Esophagus (tissue), 2 donors: ENCODE measurements at regions not wholly inside any gene's neighbourhood (a gene's known extent, or its start where the extent isn't known, plus 50 kb on each side); places are given as distances from the start of the nearest gene placed in this dataset.

Experiments used
- H3K27ac ChIP-seq, 2 donors: one replicate each; pipeline ENCODE4 v1.5.1; 2013; ENCODE audit warnings: low read depth in 2 of 2, mild to moderate bottlenecking in 2 of 2, inconsistent platforms in 1 of 2, low read length in 1 of 2, moderate library complexity in 1 of 2
- H3K27me3 ChIP-seq, 2 donors: one replicate each; pipeline ENCODE4 v1.6.1; 2013; ENCODE audit warnings: low read length in 2 of 2, control low read depth in 1 of 2, mild to moderate bottlenecking in 1 of 2; ENCODE audit not compliant: insufficient read depth in 2 of 2, control insufficient read depth in 1 of 2
- H3K36me3 ChIP-seq, 2 donors: one replicate each; pipeline ENCODE4 v1.6.1; 2013; ENCODE audit warnings: low read length in 1 of 2; ENCODE audit not compliant: control insufficient read depth in 2 of 2, insufficient read depth in 2 of 2
- H3K4me1 ChIP-seq, 2 donors: one replicate each; pipeline ENCODE4 v1.6.1; 2013; ENCODE audit warnings: low read length in 1 of 2; ENCODE audit not compliant: control insufficient read depth in 2 of 2, insufficient read depth in 2 of 2
- H3K4me3 ChIP-seq, 2 donors: one replicate each; pipeline ENCODE4 v1.5.1; 2013; ENCODE audit warnings: low read length in 2 of 2, mild to moderate bottlenecking in 2 of 2, low read depth in 1 of 2, moderate library complexity in 1 of 2
- H3K9me3 ChIP-seq, 2 donors: one replicate each; pipeline ENCODE4 v1.6.1; 2013; ENCODE audit warnings: mild to moderate bottlenecking in 2 of 2, low read depth in 1 of 2, low read length in 1 of 2, moderate library complexity in 1 of 2; ENCODE audit not compliant: control insufficient read depth in 2 of 2, insufficient read depth in 1 of 2
- WGBS, 2 donors: extraction: QIAGEN DNeasy Blood & Tissue Kit; methylation state at CpG; one replicate each; pipeline ENCODE4 v1.1.7; 2013; 5-methylcytosine and 5-hydroxymethylcytosine counted together
- donor health status: healthy with polysubstance abuse.
- donor health status: Bipolar disorder and iron deficiency.

GRCh38 chr20:60469829-60470228, 511.6 kb downstream of the CDH26 start:
- Histone ChIP-seq H3K27me3 (no peaks in the 10 kb centered on the region), H3K4me1 (no peaks in the 10 kb centered on the region), H3K9me3 (peaks cover 0 to 2% of the 10 kb centered on the region in 2 donors), H3K27ac (no peak overlapping the region), H3K36me3 (no peaks in the 10 kb centered on the region), H3K4me3 (no peak overlapping the region)
- 75 to 77% methylated on average over 5 of the region's 5 CpGs for WGBS, 2 donors

- no peaks in the 10 kb centered on the region for H3K27me3 ChIP-seq
- H3K27ac ChIP-seq: no peak overlapping the region
- H3K9me3 ChIP-seq: peaks cover 0 to 2% of the 10 kb centered on the region in 2 donors
- H3K4me1 ChIP-seq: no peaks in the 10 kb centered on the region
- WGBS, 2 donors: 71 to 76% methylated on average over 1 of the region's 1 CpG
- no peak overlapping the region for H3K4me3 ChIP-seq
- no peaks in the 10 kb centered on the region for H3K36me3 ChIP-seq
Measured at GRCh38 chr20:60470366-60470765, 512.1 kb downstream of the CDH26 start.

GRCh38 chr20:60473211-60473610, 515.0 kb downstream of the CDH26 start:
- Histone ChIP-seq H3K4me3 (no peak overlapping the region), H3K27ac (no peak overlapping the region), H3K4me1 (no peaks in the 10 kb centered on the region), H3K36me3 (no peaks in the 10 kb centered on the region), H3K9me3 (peaks cover 0 to 4% of the 10 kb centered on the region in 2 donors), H3K27me3 (no peaks in the 10 kb centered on the region)
- WGBS, 2 donors: 48 to 52% methylated on average over 2 of the region's 2 CpGs

- Histone ChIP-seq H3K4me1 (no peaks in the 10 kb centered on the region), H3K27ac (no peak overlapping the region), H3K36me3 (no peaks in the 10 kb centered on the region), H3K4me3 (no peak overlapping the region), H3K27me3 (no peaks in the 10 kb centered on the region), H3K9me3 (peaks cover 0 to 4% of the 10 kb centered on the region in 2 donors)
- 77 to 81% methylated on average over 8 of the region's 8 CpGs for WGBS, 2 donors
Measured at GRCh38 chr20:60474385-60474910, 516.2 kb downstream of the CDH26 start.

- no peaks in the 10 kb centered on the region for H3K36me3 ChIP-seq
- H3K4me1 ChIP-seq: no peaks in the 10 kb centered on the region
- H3K27ac ChIP-seq: no peak overlapping the region
- no peaks in the 10 kb centered on the region for H3K27me3 ChIP-seq
- H3K4me3 ChIP-seq: no peak overlapping the region
- WGBS, 2 donors: 82 to 83% methylated on average over 7 of the region's 7 CpGs
- peaks cover 0 to 2% of the 10 kb centered on the region in 2 donors for H3K9me3 ChIP-seq
Measured at GRCh38 chr20:60476045-60476444, 517.8 kb downstream of the CDH26 start.

- Histone ChIP-seq H3K4me1 (no peaks in the 10 kb centered on the region), H3K9me3 (peaks cover 0 to 2% of the 10 kb centered on the region in 2 donors), H3K4me3 (no peak overlapping the region), H3K36me3 (no peaks in the 10 kb centered on the region), H3K27ac (no peak overlapping the region), H3K27me3 (no peaks in the 10 kb centered on the region)
- 54 to 58% methylated on average over 11 of the region's 11 CpGs for WGBS, 2 donors
Measured at GRCh38 chr20:60477958-60478357, 519.7 kb downstream of the CDH26 start.

GRCh38 chr20:60478533-60478932, 520.3 kb downstream of the CDH26 start:
- Histone ChIP-seq H3K4me3 (no peak overlapping the region), H3K27ac (no peak overlapping the region), H3K36me3 (no peaks in the 10 kb centered on the region), H3K4me1 (no peaks in the 10 kb centered on the region), H3K27me3 (no peaks in the 10 kb centered on the region), H3K9me3 (peaks cover 0 to 2% of the 10 kb centered on the region in 2 donors)
- WGBS, 2 donors: 74 to 76% methylated on average over 7 of the region's 7 CpGs

- H3K9me3 ChIP-seq: peaks cover 0 to 2% of the 10 kb centered on the region in 2 donors
- 74 to 75% methylated on average over 25 of the region's 25 CpGs for WGBS, 2 donors
- H3K27me3 ChIP-seq: no peaks in the 10 kb centered on the region
- no peak overlapping the region for H3K4me3 ChIP-seq
- H3K27ac ChIP-seq: no peak overlapping the region
- no peaks in the 10 kb centered on the region for H3K4me1 ChIP-seq
- H3K36me3 ChIP-seq: no peaks in the 10 kb centered on the region
Measured at GRCh38 chr20:60480950-60481742, 522.9 kb downstream of the CDH26 start.

GRCh38 chr20:60481743-60482133, 523.5 kb downstream of the CDH26 start:
- Histone ChIP-seq H3K36me3 (no peaks in the 10 kb centered on the region), H3K4me1 (no peaks in the 10 kb centered on the region), H3K4me3 (no peak overlapping the region), H3K27me3 (no peaks in the 10 kb centered on the region), H3K9me3 (no peaks in the 10 kb centered on the region), H3K27ac (no peak overlapping the region)
- 54 to 59% methylated on average over 7 of the region's 7 CpGs for WGBS, 2 donors
